ENCODE measurements at regions not wholly inside any gene's neighbourhood (a gene's known extent, or its start where the extent isn't known, plus 50 kb on each side); places are given as distances from the start of the nearest gene placed in this dataset.

DNA sequence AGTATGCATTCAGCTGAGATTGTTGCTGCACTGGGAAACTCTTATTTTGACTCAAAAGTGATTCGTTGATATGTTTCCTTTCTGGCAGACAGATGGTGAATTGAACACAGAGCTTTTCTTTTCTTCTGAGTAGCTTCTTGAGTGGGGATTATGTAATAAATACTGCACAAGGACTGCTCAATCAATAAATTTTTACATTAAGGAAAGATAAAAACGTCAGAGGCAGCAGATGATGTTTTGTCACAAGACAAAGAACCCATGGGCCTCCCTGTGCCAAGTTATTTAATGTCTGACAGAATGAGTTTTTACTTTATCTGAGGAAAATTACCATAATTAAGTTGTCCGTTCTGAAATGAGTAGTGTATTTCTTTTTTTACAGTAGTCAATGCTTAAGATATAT, 460.3 kb downstream of the UTRN start:
- no peak overlapping the region for H3K27ac ChIP-seq
- intact Hi-C loops (cut with DNase I; ENCODE audit: low total_unique reads): no loop called here
- DNase-seq: no peak

GRCh38 chr6:144746902-144747469, 461.9 kb downstream of the UTRN start:
- intact Hi-C loops (cut with DNase I; ENCODE audit: low total_unique reads): no loop called here
- WGBS, 2 donors: 95 to 97% methylated on average over 1 of the region's 1 CpG

More for the DNA sequence above, 460.3 kb downstream of the UTRN start:
- Histone ChIP-seq H3K27me3 (no peaks in the 10 kb centered on the region), H3K4me1 (no peaks in the 10 kb centered on the region), H3K4me3 (no peak overlapping the region), H3K36me3 (ENCODE audit: low read depth, missing control alignments) (no peaks in the 10 kb centered on the region), H3K9me3 (no peaks in the 10 kb centered on the region)
- WGBS, 2 donors: 64 to 72% methylated on average over 3 of the region's 3 CpGs
- TF ChIP-seq, protein P1, sequence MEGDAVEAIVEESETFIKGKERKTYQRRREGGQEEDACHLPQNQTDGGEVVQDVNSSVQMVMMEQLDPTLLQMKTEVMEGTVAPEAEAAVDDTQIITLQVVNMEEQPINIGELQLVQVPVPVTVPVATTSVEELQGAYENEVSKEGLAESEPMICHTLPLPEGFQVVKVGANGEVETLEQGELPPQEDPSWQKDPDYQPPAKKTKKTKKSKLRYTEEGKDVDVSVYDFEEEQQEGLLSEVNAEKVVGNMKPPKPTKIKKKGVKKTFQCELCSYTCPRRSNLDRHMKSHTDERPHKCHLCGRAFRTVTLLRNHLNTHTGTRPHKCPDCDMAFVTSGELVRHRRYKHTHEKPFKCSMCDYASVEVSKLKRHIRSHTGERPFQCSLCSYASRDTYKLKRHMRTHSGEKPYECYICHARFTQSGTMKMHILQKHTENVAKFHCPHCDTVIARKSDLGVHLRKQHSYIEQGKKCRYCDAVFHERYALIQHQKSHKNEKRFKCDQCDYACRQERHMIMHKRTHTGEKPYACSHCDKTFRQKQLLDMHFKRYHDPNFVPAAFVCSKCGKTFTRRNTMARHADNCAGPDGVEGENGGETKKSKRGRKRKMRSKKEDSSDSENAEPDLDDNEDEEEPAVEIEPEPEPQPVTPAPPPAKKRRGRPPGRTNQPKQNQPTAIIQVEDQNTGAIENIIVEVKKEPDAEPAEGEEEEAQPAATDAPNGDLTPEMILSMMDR (IDR thresholded peaks at IDR 0.05): no peak
- TF ChIP-seq POLR2A (IDR thresholded peaks at IDR 0.05): no peak

GRCh38 chr6:144749263-144749662, 464.1 kb downstream of the UTRN start:
- no peaks in the 10 kb centered on the region for H3K4me1 ChIP-seq
- intact Hi-C loops (cut with DNase I; ENCODE audit: low total_unique reads): no loop called here
- no peaks in the 10 kb centered on the region for H3K36me3 ChIP-seq (ENCODE audit: low read depth, missing control alignments)
- H3K27ac ChIP-seq: no peak overlapping the region
- 77 to 86% methylated on average over 3 of the region's 3 CpGs for WGBS, 2 donors
- TF ChIP-seq POLR2A (IDR thresholded peaks at IDR 0.05): no peak
- no peak for DNase-seq
- H3K9me3 ChIP-seq: no peaks in the 10 kb centered on the region
- H3K4me3 ChIP-seq: no peak overlapping the region
- H3K27me3 ChIP-seq: no peaks in the 10 kb centered on the region

More at GRCh38 chr6:144746902-144747469, 461.9 kb downstream of the UTRN start:
- H3K9me3 ChIP-seq: no peaks in the 10 kb centered on the region
- no peak for DNase-seq
- H3K36me3 ChIP-seq (ENCODE audit: low read depth, missing control alignments): no peaks in the 10 kb centered on the region
- H3K27ac ChIP-seq: no peak overlapping the region
- no peaks in the 10 kb centered on the region for H3K4me1 ChIP-seq
- H3K4me3 ChIP-seq: no peak overlapping the region
- TF ChIP-seq, protein P1 (IDR thresholded peaks at IDR 0.05): no peak
- TF ChIP-seq POLR2A (IDR thresholded peaks at IDR 0.05): no peak
- H3K27me3 ChIP-seq: no peaks in the 10 kb centered on the region

GRCh38 chr6:144753023-144753705, 468.0 kb downstream of the UTRN start:
- no peaks in the 10 kb centered on the region for H3K27me3 ChIP-seq
- no peaks in the 10 kb centered on the region for H3K36me3 ChIP-seq (ENCODE audit: low read depth, missing control alignments)
- no peak for DNase-seq
- H3K4me1 ChIP-seq: no peaks in the 10 kb centered on the region
- 80 to 90% methylated on average over 2 of the region's 2 CpGs for WGBS, 2 donors
- no peaks in the 10 kb centered on the region for H3K9me3 ChIP-seq
- intact Hi-C loops (cut with DNase I; ENCODE audit: low total_unique reads): no loop called here
- TF ChIP-seq, protein P1 (IDR thresholded peaks at IDR 0.05): no peak
- TF ChIP-seq POLR2A (IDR thresholded peaks at IDR 0.05): no peak
- no peak overlapping the region for H3K27ac ChIP-seq
- no peak overlapping the region for H3K4me3 ChIP-seq

DNA sequence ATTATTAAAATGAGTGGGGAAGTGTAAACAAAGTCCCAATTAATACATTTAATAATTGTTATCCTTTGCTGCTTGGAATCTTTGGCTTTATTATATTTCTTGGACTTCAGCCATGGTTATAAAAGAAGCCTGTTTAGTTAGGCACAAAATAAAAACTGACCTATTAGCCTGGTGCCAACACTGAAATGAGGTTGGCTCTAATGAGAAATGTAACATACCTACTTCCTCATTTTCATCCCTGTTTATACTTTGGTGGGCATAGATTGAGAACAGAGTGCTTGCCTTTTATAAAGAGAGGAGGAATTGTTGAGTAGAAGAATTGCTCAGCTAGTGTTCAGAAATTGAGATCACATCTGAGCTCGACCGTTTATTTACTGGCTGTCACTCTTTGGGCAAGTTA, 471.3 kb downstream of the UTRN start:
- H3K36me3 ChIP-seq (ENCODE audit: low read depth, missing control alignments): no peaks in the 10 kb centered on the region
- intact Hi-C loops (cut with DNase I; ENCODE audit: low total_unique reads): no loop called here
- no peak overlapping the region for H3K27ac ChIP-seq
- no peaks in the 10 kb centered on the region for H3K27me3 ChIP-seq
- H3K4me3 ChIP-seq: no peak overlapping the region
- 61 to 64% methylated on average over 2 of the region's 2 CpGs for WGBS, 2 donors
- no peak for DNase-seq
- TF ChIP-seq, protein P1 (IDR thresholded peaks at IDR 0.05): no peak
- TF ChIP-seq POLR2A (IDR thresholded peaks at IDR 0.05): no peak
- H3K4me1 ChIP-seq: no peaks in the 10 kb centered on the region
- H3K9me3 ChIP-seq: no peaks in the 10 kb centered on the region
